ENCODE measurements at regions not wholly inside any gene's neighbourhood (a gene's known extent, or its start where the extent isn't known, plus 50 kb on each side); places are given as distances from the start of the nearest gene placed in this dataset.
"Not testable (repeated sequence)": the region's sequence is repeated elsewhere in the genome, so short reads cannot be mapped to it uniquely, and the experiment has no call there.

DNA sequence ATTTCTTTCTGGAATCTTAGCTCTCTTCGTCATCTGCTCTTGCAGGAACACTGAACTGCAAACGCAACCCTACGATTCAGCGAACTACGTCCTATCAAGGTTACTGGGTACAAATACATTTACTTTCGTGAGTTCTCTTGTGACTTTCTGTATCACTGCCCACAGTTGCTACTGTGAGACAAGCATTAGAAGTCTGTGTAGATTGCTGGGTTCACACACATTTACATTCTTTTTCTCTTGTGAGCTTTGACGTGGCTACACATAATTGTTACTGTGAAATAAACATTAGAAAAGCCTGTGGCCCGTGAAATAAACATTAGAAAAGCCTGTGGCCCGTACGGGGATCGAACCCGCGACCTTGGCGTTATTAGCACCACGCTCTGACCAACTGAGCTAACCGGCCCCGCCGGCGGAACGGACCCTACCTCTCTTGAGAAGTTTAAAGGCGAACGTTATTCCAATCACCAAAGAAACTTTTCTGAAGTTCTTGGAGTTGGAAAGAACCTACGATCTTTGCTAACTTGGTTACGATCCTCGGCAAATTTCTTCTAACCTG is 61.2 kb upstream of the ZNF322 start:
- intact Hi-C loops (cut with DNase I; ENCODE audit: low total_unique reads); DNase-seq (ENCODE audit: low spot score in 2 of 2); H3K4me3 ChIP-seq (ENCODE audit: low read depth, poor library complexity, severe bottlenecking): not testable (repeated sequence)
- WGBS, 2 donors = no CpG with 5 or more reads among the region's 25 CpGs

DNA sequence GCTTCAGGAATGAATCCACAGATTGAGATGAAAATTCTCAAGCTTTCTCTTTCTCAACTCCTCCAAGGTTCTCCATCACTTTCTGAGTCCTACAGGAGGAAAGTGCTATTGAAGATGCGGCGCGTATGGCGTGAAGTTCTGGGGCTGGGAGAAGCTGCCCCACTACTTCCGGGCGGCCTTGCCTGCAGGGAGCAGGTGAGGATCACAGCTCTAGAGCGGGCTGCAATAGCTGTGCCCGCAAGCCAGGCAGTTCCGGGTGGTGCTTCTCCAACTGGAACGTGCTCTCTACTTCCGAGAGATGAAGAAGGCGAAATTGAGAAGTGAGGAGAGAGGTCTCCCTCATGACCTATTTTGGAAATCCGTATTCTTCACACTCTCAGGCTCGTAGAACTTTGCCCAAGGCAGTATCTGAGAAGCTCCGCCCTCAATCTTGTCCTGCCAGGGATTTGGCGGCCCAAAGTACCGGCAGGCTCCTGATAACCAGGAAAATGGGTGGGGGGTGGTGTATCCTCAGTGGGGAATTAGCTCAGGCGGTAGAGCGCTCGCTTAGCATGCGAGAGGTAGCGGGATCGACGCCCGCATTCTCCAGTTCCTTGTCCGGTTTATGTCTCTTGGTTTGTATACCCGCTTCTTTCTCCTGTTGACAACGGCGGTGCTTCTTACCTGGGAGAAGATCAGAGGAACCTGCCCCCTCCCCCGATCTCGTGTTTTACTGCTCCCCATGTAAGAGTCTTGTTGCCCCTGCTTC is 70.6 kb upstream of the ZNF322 start:
- H3K4me3 ChIP-seq (ENCODE audit: low read depth, poor library complexity, severe bottlenecking); DNase-seq (ENCODE audit: low spot score in 2 of 2); intact Hi-C loops (cut with DNase I; ENCODE audit: low total_unique reads): not testable (repeated sequence)
- no CpG with 5 or more reads among the region's 31 CpGs for WGBS, 2 donors

DNA sequence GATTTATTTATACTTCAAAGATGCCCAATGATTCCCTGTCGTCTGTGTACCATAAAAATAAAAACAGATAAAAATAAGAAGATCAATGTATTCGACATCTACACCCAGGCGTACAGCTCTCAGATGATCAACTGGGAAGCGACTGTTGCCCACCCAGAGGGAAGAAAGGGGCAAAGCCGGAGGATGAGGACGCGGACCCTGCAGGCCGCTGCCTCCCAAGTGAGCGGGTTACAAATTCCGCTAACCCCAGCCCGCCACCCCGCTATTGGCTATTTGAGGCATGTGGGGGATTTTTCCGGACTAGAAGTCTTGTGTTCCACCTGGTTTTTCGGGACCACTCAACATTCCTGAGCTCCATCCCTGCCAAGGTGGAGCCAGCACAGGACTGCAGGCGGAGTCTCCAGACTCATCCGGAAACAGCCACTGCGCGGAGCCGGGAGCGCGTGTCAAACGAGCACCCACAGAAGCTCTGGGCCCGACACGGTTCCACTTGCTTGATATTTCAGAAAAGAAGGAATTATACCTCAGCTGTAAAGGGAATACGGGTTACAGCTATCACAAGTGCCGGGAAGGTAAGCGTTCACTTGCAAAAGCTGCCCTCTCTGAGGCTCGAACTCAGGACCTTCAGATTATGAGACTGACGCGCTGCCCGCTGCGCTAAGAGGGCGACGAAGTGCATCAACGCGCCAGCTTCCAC is 75.4 kb upstream of the ZNF322 start:
- intact Hi-C loops (cut with DNase I; ENCODE audit: low total_unique reads); H3K4me3 ChIP-seq (ENCODE audit: low read depth, poor library complexity, severe bottlenecking); DNase-seq (ENCODE audit: low spot score in 2 of 2): not testable (repeated sequence)
- WGBS, 2 donors = no CpG with 5 or more reads among the region's 36 CpGs

DNA sequence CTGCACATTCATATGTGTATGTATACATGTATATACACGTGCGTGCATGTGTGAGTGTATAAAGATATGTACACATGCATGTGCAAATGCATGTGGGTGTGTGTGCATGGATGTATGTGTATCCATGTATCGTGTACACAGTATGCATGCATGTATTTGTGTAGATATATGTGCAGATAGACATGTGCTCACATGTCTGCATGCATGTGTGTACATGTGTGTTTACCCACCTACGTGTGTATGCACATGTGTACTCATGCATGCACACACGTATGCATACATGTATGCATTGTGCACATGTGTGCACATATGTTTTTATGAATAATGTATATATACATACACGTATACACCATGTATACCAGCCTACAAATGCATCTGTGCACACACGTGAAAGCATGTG is 80.3 kb upstream of the ZNF322 start:
- no peak for TF ChIP-seq POLR2A (IDR thresholded peaks at IDR 0.05)
- TF ChIP-seq, protein P1, sequence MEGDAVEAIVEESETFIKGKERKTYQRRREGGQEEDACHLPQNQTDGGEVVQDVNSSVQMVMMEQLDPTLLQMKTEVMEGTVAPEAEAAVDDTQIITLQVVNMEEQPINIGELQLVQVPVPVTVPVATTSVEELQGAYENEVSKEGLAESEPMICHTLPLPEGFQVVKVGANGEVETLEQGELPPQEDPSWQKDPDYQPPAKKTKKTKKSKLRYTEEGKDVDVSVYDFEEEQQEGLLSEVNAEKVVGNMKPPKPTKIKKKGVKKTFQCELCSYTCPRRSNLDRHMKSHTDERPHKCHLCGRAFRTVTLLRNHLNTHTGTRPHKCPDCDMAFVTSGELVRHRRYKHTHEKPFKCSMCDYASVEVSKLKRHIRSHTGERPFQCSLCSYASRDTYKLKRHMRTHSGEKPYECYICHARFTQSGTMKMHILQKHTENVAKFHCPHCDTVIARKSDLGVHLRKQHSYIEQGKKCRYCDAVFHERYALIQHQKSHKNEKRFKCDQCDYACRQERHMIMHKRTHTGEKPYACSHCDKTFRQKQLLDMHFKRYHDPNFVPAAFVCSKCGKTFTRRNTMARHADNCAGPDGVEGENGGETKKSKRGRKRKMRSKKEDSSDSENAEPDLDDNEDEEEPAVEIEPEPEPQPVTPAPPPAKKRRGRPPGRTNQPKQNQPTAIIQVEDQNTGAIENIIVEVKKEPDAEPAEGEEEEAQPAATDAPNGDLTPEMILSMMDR (IDR thresholded peaks at IDR 0.05) = no peak
- no peak for DNase-seq (ENCODE audit: low spot score in 2 of 2)
- H3K4me3 ChIP-seq (ENCODE audit: low read depth, poor library complexity, severe bottlenecking) = no peak overlapping the region
- 84 to 94% methylated on average over 7 of the region's 7 CpGs for WGBS, 2 donors
- intact Hi-C loops (cut with DNase I; ENCODE audit: low total_unique reads) = no loop called here

DNA sequence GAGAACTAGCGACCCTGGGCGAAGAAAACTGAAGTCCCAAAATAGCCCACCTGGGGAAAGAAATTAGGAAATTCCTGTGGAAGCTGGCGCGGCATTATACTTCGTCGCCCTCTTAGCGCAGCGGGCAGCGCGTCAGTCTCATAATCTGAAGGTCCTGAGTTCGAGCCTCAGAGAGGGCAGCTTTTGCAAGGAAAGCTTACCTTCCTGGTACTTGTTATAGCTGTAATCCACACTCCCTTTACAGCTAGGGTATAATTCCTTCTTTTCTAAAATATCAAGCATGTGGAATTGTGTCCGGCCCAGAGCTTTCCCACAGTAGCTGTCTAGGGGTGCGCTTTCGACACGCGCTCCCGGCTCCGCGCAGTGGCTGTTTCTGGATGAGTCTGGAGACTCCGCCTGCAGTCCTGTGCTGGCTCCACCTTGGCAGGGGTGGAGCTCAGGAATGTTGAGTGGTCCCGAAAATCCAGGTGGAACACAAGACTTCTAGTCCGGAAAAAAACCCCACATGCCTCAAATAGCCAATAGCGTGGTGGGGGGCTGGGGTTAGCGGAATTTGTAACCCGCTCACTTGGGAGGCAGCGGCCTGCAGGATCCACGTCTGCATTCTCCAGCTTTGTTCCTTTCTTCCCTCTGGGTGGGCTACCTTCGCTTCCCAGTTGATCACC is 83.7 kb upstream of the ZNF322 start:
- TF ChIP-seq POLR2A (IDR thresholded peaks at IDR 0.05) = no peak
- TF ChIP-seq, protein P1 (IDR thresholded peaks at IDR 0.05) = no peak
- DNase-seq (ENCODE audit: low spot score in 2 of 2) = no peak
- intact Hi-C loops (cut with DNase I; ENCODE audit: low total_unique reads) = no loop called here
- WGBS, 2 donors = 5 to 8% methylated on average over 23 to 28 of the region's 28 CpGs
- no peak overlapping the region for H3K4me3 ChIP-seq (ENCODE audit: low read depth, poor library complexity, severe bottlenecking)

GRCh38 chr6:26743941-26744699 is 84.6 kb upstream of the ZNF322 start:
- no peak overlapping the region for H3K4me3 ChIP-seq (ENCODE audit: low read depth, poor library complexity, severe bottlenecking)
- 3 to 5% methylated on average over 27 of the region's 27 CpGs for WGBS, 2 donors
- intact Hi-C loops (cut with DNase I; ENCODE audit: low total_unique reads) = no loop called here
- no peak for DNase-seq (ENCODE audit: low spot score in 2 of 2)
- TF ChIP-seq, protein P1 (IDR thresholded peaks at IDR 0.05) = no peak
- no peak for TF ChIP-seq POLR2A (IDR thresholded peaks at IDR 0.05)

GRCh38 chr6:26744837-26745282 is 85.3 kb upstream of the ZNF322 start:
- H3K4me3 ChIP-seq (ENCODE audit: low read depth, poor library complexity, severe bottlenecking); intact Hi-C loops (cut with DNase I; ENCODE audit: low total_unique reads); DNase-seq (ENCODE audit: low spot score in 2 of 2): not testable (repeated sequence)
- WGBS, 2 donors = 3 to 28% methylated on average over 8 of the region's 8 CpGs

DNA sequence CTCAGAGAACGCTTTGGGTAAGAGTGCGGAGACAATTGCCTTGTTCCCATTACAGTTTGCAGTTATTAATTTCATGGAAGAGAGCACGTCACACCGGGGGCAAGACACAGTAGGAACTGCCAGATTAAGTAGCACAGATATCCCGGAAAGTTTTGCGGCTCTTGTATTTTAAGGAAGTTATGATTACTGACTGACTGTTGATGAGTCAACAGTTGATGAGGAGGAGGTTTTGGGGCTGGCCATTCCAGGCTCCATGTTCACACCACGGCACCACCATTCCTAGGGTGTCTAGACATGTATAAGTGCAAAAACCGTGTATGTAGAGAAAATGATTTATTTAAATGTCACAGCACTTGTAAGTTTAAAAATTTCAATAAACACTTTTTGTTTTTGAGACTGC is 86.4 kb upstream of the ZNF322 start:
- intact Hi-C loops (cut with DNase I; ENCODE audit: low total_unique reads); H3K4me3 ChIP-seq (ENCODE audit: low read depth, poor library complexity, severe bottlenecking); DNase-seq (ENCODE audit: low spot score in 2 of 2): not testable (repeated sequence)
- WGBS, 2 donors = 12 to 69% methylated on average over 8 of the region's 8 CpGs

GRCh38 chr6:26749126-26749758 is 89.7 kb upstream of the ZNF322 start:
- DNase-seq (ENCODE audit: low spot score in 2 of 2); H3K4me3 ChIP-seq (ENCODE audit: low read depth, poor library complexity, severe bottlenecking); intact Hi-C loops (cut with DNase I; ENCODE audit: low total_unique reads): not testable (repeated sequence)
- 9% methylated on average over 20 of the region's 25 CpGs; no CpG with 5 or more reads in 1 of the 2 donors for WGBS, 2 donors

GRCh38 chr6:26749759-26750126 is 90.2 kb upstream of the ZNF322 start:
- intact Hi-C loops (cut with DNase I; ENCODE audit: low total_unique reads); H3K4me3 ChIP-seq (ENCODE audit: low read depth, poor library complexity, severe bottlenecking); DNase-seq (ENCODE audit: low spot score in 2 of 2): not testable (repeated sequence)
- 5% methylated on average over 9 of the region's 9 CpGs; no CpG with 5 or more reads in 1 of the 2 donors for WGBS, 2 donors
